Breast epithelium (tissue), 4 donors: ENCODE measurements at regions not wholly inside any gene's neighbourhood (a gene's known extent, or its start where the extent isn't known, plus 50 kb on each side); places are given as distances from the start of the nearest gene placed in this dataset.

Source experiments
- DNase-seq, 2 donors: peaks; one replicate each; pipeline ENCODE4 v3.0.0-alpha.2; 2019; ENCODE audit warnings: low spot score in 2 of 2
- H3K27ac ChIP-seq, 2 donors: fragments of 200-600 bp; sonication (generic) in 1 of 2; one replicate each; pipeline ENCODE4 v1.5.1; 2016 to 2019; ENCODE audit warnings: mild to moderate bottlenecking in 1 of 2
- H3K27me3 ChIP-seq, 2 donors: fragments of 200-600 bp; sonication (generic) in 1 of 2; one replicate each; pipeline versions ENCODE4 v1.5.1 to v1.6.0; 2017 to 2019; ENCODE audit warnings: control low read depth in 1 of 2, mild to moderate bottlenecking in 1 of 2
- H3K36me3 ChIP-seq: fragments of 200-600 bp; one replicate; pipeline ENCODE4 v1.5.1; 2019
- H3K4me1 ChIP-seq, 2 donors: fragments of 200-600 bp; sonication (generic); one replicate each; pipeline ENCODE4 v1.5.1; 2016 to 2019; ENCODE audit warnings: control low read depth in 1 of 2
- H3K4me3 ChIP-seq, 3 donors: fragments of 200-600 bp; sonication (generic); 1 replicate in 2 of 3; 2 replicates in 1 of 3; pipeline ENCODE4 v1.5.1; 2016 to 2019; ENCODE audit warnings: mild to moderate bottlenecking in 3 of 3, moderate library complexity in 2 of 3
- H3K9me3 ChIP-seq, 2 donors: fragments of 200-600 bp; sonication (generic) in 1 of 2; one replicate each; pipeline ENCODE4 v1.5.1; 2016 to 2019; ENCODE audit warnings: control low read depth in 1 of 2
- POLR2A ChIP-seq: fragments of 450-650 bp; IDR thresholded peaks from one replicate; pipeline ENCODE4 v1.6.1; 2016; ENCODE audit warnings: antibody characterized with exemption, mild to moderate bottlenecking, moderate library complexity
- POLR2AphosphoS5 ChIP-seq, 3 donors: sonication (generic); formaldehyde crosslinking; IDR thresholded peaks; one replicate each; pipeline ENCODE4 v1.6.1; 2017; ENCODE audit warnings: antibody characterized with exemption in 3 of 3
- intact Hi-C: fragments of 100-400 bp; cut with DNase I; formaldehyde crosslinking; loops from one replicate; pipeline ENCODE4 v1.15.1; 2023; ENCODE audit warnings: low total_unique reads
- TF ChIP-seq, protein P1 (sequence below), 3 donors: fragments of 450-650 bp; IDR thresholded peaks; one replicate each; pipeline ENCODE4 v1.5.1; 2016 to 2017; ENCODE audit warnings: antibody characterized with exemption in 3 of 3, mild to moderate bottlenecking in 3 of 3, moderate library complexity in 3 of 3

DNA sequence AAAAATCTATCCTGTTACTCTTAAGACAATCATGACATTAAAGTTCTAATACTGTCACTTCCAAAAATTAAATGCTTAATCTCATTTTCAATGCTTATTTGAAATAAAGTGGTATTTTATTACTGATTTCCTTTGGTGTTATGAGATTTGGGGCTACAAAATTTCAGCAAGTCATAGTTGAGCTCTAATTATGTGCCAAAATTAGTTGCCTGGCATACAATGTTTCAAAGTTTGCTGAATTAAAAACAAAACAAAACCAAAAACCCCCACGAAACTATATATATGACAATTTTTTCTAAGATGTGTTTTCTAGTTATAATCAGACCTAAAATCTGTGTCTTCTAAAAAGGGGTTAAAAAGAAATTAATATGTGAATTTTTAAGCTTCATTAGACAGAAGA is 62.2 kb downstream of the KCNRG start:
- DNase-seq: no peak
- H3K36me3 ChIP-seq: no peaks in the 10 kb centered on the region
- H3K27me3 ChIP-seq: peaks cover 0 to 8% of the 10 kb centered on the region in 2 donors
- peak overlapping the region in 1 of 2 donors; percentile 4 for H3K27ac ChIP-seq
- intact Hi-C loops: no loop called here
- no peaks in the 10 kb centered on the region for H3K9me3 ChIP-seq
- TF ChIP-seq, protein P1, sequence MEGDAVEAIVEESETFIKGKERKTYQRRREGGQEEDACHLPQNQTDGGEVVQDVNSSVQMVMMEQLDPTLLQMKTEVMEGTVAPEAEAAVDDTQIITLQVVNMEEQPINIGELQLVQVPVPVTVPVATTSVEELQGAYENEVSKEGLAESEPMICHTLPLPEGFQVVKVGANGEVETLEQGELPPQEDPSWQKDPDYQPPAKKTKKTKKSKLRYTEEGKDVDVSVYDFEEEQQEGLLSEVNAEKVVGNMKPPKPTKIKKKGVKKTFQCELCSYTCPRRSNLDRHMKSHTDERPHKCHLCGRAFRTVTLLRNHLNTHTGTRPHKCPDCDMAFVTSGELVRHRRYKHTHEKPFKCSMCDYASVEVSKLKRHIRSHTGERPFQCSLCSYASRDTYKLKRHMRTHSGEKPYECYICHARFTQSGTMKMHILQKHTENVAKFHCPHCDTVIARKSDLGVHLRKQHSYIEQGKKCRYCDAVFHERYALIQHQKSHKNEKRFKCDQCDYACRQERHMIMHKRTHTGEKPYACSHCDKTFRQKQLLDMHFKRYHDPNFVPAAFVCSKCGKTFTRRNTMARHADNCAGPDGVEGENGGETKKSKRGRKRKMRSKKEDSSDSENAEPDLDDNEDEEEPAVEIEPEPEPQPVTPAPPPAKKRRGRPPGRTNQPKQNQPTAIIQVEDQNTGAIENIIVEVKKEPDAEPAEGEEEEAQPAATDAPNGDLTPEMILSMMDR (IDR thresholded peaks at IDR 0.05): no peak
- TF ChIP-seq POLR2AphosphoS5 (IDR thresholded peaks at IDR 0.05): no peak
- no peak for TF ChIP-seq POLR2A
- no peaks in the 10 kb centered on the region for H3K4me1 ChIP-seq
- no peak overlapping the region for H3K4me3 ChIP-seq

DNA sequence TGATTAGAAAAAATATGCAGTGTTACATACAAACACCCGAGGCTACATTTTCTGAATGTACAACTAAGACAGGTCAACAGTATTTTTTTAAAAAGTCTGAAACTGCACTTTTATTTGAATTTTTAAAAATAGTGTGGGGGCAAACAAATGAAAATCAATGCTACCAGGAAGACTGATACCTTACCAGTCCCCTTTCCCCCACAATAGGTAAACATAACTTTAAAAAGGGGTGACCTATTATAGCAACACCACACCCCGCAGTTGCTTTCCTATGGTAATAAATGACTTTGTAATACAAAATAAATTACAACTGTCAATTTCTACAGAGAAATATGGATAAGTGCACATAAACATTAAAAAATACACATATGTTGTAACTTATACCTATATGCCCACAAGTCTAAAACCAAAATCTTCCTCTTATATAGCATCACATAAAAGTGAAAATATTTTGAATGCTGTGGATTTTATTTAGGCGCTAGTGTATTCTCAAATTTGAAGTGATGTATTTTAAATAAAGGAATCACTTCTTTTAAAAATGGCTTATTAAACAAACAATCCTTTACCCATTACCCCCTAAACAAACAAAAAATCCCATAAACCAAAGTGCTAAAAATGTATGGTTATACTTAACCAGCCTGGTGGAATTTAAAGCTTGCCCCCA is 63.1 kb downstream of the KCNRG start:
- peak overlapping the region in 1 of 3 donors; percentile 10 for H3K4me3 ChIP-seq
- H3K4me1 ChIP-seq: no peaks in the 10 kb centered on the region
- H3K36me3 ChIP-seq: no peaks in the 10 kb centered on the region
- no peak for TF ChIP-seq POLR2A
- TF ChIP-seq, protein P1 (IDR thresholded peaks at IDR 0.05): no peak
- no peak for TF ChIP-seq POLR2AphosphoS5 (IDR thresholded peaks at IDR 0.05)
- H3K27me3 ChIP-seq: peaks cover 0 to 8% of the 10 kb centered on the region in 2 donors
- no peak for DNase-seq
- peak overlapping the region; percentile 4 to 40 for H3K27ac ChIP-seq
- intact Hi-C loops: no loop called here
- H3K9me3 ChIP-seq: no peaks in the 10 kb centered on the region

DNA sequence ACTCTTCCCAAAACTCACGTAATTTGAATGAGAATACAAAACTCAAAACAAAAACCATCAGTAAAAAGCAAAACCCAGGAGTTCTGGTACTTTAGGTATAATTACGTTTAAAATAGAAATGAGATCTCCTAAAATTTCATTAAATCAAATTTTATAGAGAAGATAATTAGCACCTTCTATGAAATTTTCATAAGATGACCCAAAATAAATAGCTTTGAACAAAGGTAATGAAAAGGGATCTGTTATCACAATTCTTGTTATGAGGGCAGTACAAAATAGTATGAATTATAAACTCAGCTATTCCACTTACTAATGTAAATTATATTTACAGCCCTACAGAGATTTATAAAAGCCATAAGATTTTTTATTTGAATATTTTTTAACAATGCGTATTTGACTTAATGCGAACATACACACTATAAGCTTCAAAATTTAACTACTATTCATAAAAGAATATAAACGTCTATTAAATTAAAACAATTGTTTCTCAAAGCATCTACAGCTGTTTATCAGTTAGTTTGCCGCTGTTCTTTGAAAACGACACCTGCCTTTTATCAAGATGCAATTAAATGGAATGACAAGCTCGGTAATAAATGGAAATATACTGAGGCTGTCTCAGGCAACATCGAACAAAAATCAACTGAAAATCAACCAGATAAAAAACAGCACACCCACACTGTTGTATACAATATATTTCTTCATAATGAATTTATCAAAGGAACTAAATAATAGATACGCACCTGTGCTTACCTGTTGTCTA is 63.8 kb downstream of the KCNRG start:
- peaks cover 0 to 4% of the 10 kb centered on the region in 2 donors for H3K4me1 ChIP-seq
- intact Hi-C loops: no loop called here
- no peak for DNase-seq
- no peaks in the 10 kb centered on the region for H3K36me3 ChIP-seq
- H3K9me3 ChIP-seq: no peaks in the 10 kb centered on the region
- peak overlapping the region in 2 of 3 donors; percentile 78 to 84 for H3K4me3 ChIP-seq
- H3K27ac ChIP-seq: peak overlapping the region in 1 of 2 donors; percentile 40
- peaks cover 0 to 8% of the 10 kb centered on the region in 2 donors for H3K27me3 ChIP-seq
- no peak for TF ChIP-seq POLR2AphosphoS5 (IDR thresholded peaks at IDR 0.05)
- TF ChIP-seq POLR2A: no peak
- TF ChIP-seq, protein P1 (IDR thresholded peaks at IDR 0.05): no peak

DNA sequence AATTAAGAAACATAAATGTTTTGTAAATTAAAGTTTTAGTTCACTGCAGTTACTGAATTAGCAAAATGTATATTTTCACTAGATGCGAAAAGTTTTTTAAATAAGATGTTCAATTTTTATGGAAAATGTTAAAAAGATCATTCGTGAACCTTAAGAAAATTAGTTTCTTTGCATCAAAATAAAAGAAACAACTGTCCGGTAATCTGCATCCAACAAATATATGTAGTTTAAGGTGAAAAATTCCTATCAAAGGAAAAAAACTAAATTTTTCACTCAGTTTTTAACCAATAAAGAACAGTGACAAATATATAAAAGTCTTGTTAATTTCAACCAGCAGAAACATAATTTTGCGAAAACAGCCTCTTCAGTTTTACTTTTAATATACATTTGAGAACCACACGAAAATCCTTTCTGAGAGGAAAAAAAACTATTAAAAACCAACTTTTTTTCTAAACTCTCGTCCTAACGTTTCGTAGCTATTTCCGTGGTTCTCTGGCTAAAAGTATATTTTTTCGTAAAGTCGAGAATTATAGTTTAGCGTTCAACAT is 64.5 kb downstream of the KCNRG start:
- no peak for TF ChIP-seq POLR2A
- TF ChIP-seq, protein P1 (IDR thresholded peaks at IDR 0.05): no peak
- no peak for TF ChIP-seq POLR2AphosphoS5 (IDR thresholded peaks at IDR 0.05)
- DNase-seq: no peak
- Histone ChIP-seq H3K4me1 (peaks cover 0 to 5% of the 10 kb centered on the region in 2 donors), H3K9me3 (no peaks in the 10 kb centered on the region), H3K36me3 (no peaks in the 10 kb centered on the region), H3K4me3 (peak overlapping the region; percentile 58 to 84 (median 78)), H3K27me3 (peaks cover 0 to 8% of the 10 kb centered on the region in 2 donors), H3K27ac (peak overlapping the region in 1 of 2 donors; percentile 85)
- intact Hi-C loops: loop anchor here (5.0 kb wide), 1 partner anchor 48 kb away; no protein-coding TSS in a partner anchor
